ENCODE measurements at regions not wholly inside any gene's neighbourhood (a gene's known extent, or its start where the extent isn't known, plus 50 kb on each side); places are given as distances from the start of the nearest gene placed in this dataset.
"Not testable (repeated sequence)": the region's sequence is repeated elsewhere in the genome, so short reads cannot be mapped to it uniquely, and the experiment has no call there.

DNA sequence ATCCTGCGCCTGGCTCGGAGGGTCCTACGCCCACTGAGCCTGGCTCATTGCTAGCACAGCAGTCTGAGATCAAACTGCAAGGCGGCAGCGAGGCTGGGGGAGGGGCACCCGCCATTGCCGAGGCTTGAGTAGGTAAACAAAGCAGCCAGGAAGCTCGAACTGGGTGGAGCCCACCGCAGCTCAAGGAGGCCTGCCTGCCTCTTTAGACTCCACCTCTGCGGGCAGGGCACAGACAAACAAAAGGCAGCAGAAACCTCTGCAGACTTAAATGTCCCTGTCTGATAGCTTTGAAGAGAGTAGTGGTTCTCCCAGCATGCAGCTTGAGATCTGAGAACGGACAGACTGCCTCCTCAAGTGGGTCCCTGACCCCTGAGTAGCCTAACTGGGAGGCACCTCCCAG is 71.9 kb upstream of the NMU start:
- TF ChIP-seq, protein P1, sequence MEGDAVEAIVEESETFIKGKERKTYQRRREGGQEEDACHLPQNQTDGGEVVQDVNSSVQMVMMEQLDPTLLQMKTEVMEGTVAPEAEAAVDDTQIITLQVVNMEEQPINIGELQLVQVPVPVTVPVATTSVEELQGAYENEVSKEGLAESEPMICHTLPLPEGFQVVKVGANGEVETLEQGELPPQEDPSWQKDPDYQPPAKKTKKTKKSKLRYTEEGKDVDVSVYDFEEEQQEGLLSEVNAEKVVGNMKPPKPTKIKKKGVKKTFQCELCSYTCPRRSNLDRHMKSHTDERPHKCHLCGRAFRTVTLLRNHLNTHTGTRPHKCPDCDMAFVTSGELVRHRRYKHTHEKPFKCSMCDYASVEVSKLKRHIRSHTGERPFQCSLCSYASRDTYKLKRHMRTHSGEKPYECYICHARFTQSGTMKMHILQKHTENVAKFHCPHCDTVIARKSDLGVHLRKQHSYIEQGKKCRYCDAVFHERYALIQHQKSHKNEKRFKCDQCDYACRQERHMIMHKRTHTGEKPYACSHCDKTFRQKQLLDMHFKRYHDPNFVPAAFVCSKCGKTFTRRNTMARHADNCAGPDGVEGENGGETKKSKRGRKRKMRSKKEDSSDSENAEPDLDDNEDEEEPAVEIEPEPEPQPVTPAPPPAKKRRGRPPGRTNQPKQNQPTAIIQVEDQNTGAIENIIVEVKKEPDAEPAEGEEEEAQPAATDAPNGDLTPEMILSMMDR (IDR thresholded peaks at IDR 0.05) = not testable (repeated sequence)
- not testable (repeated sequence) for TF ChIP-seq POLR2A (IDR thresholded peaks at IDR 0.05)

All from heart left ventricle (tissue), 13 donors.